Ecto neural progenitor cell (in vitro differentiated cells): ENCODE measurements at regions not wholly inside any gene's neighbourhood (a gene's known extent, or its start where the extent isn't known, plus 50 kb on each side); places are given as distances from the start of the nearest gene placed in this dataset.
"Not testable (repeated sequence)": the region's sequence is repeated elsewhere in the genome, so short reads cannot be mapped to it uniquely, and the experiment has no call there.

Source experiments
- DNase-seq: peaks from one replicate; pipeline ENCODE4 v3.0.0-alpha.2; 2018; ENCODE audit warnings: low spot score

DNA sequence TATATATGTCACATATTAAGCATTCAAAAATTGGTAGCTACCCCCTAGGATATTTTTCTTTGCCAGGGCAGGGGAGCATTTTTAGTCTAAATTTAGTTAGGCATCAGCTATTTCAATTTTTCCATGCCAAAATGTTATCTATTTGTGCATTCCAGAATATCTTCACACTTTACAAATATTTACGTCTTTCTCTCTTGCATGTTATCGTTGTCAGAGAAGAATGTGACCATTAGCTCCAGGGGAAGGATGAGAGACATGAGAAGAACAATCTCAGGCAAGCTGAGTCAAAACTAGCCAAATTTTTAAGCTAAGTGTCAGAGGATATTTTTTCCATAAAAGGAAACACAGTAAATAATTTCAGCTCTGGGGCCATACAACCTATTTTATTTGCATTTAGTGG lies 885.0 kb upstream of the EPHA5 start:
- DNase-seq, result no peak

DNA sequence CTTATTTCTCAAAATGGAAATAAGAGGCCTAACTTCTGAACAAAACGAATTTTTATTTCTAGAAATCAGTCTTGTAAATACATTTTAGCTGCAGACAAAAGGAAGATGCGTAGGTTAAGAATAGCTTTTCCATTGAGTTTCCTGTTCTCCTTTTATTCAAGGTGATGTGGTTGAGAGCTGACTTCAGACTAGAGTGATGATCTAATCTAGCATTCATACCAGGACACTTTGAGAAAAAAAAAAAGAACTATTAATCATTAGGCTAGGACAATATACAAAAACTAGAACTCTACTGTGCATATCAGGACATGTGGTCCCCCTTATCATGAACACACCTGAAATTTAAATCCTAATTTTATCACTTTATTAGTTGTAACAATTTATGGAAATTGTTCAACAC lies 884.5 kb upstream of the EPHA5 start:
- no peak for DNase-seq

DNA sequence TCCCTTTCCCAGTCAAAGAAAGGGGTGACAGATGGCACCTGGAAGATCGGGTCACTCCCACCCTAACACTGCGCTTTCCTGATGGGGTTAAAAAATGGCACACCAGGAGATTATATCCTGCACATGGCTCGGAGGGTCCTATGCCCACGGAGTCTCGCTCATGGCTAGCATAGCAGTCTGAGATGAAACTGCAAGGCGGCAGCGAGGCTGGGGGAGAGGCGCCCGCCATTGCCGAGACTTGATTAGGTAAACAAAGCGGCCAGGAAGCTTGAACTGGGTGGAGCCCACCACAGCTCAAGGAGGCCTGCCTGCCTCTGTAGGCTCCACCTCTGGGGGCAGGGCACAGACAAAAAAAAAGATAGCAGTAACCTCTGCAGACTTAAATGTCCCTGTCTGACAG lies 875.0 kb upstream of the EPHA5 start:
- DNase-seq, result not testable (repeated sequence)

- DNase-seq, result no peak
These were observed 874.0 kb upstream of the EPHA5 start for GRCh38 chr4:66544281-66544680.

DNA sequence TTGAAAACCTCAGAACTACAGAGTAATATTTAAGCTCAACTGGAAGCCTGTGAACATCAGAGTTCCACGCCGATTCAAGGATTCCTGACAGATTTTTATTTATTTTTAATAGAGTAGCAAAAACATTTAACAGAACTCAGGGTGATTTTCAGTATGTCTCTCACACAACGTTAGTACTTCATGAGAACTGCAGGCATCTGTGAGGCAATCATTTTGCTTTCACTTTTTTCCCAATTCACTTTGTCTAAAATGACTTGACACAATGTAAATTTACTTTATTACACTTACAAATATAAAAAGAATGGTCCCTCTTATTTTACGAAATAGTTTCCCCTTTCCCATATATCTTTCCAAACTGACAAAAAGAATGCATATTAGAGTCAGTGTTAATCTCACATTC lies 869.5 kb upstream of the EPHA5 start:
- DNase-seq, result no peak

- no peak for DNase-seq
These were observed 854.5 kb upstream of the EPHA5 start for GRCh38 chr4:66524781-66525180.

DNA sequence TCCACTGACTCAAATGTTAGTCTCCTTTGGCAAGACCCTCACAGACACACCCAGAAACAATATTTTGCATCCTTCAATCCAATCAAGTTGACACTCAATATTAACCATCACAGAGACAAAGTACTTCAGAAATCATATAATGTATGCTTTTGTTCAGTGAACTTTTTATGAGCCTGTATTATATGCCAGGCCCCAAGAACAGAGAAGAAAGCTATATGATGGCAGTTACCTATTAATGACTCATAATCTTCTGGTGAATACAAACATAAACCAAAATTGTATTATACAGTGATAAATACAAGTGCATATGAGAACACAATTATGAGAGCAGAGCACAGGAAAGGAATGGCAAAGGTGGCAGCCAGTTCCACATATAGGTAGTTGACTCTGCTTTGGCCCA lies 852.0 kb upstream of the EPHA5 start:
- DNase-seq, result no peak

DNA sequence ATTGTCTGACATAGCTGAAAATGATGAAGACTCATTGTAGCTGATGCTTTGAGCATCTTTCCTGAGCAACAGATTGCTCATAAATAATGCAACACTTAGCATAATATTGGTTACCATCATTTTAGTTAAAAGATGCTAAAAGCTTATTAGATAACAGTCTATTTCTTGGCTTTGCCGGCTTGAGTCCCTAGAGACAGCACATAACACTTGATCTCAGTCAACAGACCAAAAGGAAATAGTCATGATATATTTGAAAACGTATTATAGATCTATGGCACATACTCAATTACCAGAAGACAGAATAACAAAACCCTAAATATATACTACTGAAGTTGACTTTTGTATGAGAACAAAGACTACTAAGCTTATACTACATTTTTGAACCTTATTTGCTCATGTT lies 846.7 kb upstream of the EPHA5 start:
- DNase-seq, result no peak

GRCh38 chr4:66506985-66507384 lies 836.7 kb upstream of the EPHA5 start:
- no peak for DNase-seq

- no peak for DNase-seq
These were observed 831.7 kb upstream of the EPHA5 start for GRCh38 chr4:66501997-66502396.

GRCh38 chr4:66490729-66491128 lies 820.4 kb upstream of the EPHA5 start:
- DNase-seq, result no peak

DNA sequence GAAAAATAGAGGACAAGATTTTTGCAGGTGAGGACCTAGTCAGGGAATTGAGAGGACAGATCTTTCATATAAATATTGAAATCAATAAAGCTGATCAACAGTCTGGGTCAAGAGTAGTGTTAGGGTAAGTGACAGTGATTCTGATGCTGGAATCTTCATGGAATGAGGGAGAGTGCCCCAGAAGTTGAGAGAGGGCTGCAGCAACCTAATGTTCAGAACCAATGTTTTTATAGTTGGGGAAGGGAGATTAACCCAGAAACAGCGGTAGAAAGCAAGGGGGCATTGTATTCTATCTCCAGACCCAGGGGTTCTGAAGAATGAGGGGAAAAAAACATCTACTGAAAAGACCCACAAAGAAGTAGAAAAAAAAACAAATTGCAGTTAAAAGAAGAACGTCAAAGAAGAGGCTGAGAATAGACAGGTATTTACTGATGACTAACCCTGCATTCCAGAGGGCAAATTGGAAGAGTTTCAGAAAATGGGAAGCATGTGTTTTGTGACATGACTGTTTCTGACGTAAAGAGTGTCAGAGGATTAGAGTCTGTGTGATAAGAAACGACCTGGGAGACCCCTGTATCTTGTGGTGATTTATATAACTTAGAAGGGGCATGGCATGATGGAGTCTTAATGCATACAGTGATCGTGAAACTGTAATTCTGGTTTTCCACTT lies 819.6 kb upstream of the EPHA5 start:
- no peak for DNase-seq

GRCh38 chr4:66489370-66489769 lies 819.1 kb upstream of the EPHA5 start:
- DNase-seq, result no peak

DNA sequence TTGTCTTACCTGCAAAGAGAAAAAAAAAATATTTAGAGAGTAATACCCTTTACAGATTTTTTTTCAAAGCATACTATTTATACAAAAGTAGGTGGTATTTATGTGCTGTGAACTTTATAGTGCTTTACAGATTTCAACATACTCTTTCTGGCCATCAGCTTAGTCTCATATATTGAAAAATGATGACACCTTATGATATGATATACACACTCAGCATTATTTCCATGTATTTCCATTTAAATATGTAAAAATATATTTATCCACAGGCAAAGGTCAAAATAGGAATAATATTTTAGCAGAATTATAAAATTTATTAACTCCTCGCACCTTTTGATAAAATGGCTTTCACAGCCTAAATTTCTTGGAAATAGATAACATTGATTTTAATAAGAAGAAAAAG lies 815.8 kb upstream of the EPHA5 start:
- DNase-seq, result no peak

DNA sequence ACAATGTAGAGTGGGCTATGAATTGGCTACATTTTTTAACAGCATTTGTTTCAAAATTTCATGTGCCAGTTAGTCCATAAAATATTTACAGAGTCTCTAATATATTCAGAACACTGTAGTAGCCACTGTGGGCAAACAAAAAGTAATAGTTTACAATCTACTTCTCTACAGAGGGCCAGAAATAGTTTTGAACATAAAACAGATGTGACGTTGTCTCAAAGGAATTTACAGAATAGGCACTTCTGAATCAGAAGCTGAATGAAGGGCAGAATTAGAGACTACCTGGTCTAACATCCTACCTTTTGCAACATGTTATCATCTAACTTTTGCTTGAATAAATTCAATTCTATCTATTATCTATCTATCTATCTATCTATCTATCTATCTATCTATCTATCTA lies 811.9 kb upstream of the EPHA5 start:
- no peak for DNase-seq

DNA sequence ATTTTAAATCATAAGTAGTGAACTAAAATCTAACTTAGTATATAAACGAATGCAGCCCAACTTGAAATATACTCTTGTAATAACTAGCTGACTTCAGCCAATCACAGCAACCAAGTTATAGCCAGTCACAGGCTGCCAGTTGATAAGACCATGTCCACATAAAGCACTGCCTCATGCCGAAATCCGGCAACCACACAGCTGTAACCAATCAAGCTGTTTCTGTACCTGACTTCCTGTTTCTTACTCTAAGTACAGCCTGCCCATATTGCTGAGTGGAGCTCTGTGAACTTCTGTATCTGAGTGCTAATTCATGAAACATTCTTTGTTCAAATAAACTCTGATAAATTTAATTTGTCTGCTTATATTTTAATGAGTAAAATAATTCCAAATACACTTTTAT lies 805.3 kb upstream of the EPHA5 start:
- no peak for DNase-seq

DNA sequence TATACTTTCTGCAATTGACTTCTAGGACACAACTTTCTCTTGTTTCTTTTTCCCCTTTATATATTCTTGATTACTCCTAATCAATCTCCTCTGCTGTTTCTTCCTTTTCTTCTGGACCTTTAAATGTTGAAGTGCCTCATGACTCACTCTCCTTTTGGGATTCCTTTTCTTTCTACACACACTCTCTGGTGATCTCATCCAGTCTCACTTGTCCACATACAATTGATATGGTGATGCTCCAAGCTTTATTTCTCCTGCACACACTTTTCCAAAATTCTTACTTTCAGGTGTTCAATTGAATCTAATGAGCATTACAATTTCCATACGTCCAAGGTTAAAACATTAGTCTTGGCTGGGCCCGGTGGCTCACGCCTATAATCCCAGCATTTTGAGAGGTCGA lies 794.8 kb upstream of the EPHA5 start:
- no peak for DNase-seq

DNA sequence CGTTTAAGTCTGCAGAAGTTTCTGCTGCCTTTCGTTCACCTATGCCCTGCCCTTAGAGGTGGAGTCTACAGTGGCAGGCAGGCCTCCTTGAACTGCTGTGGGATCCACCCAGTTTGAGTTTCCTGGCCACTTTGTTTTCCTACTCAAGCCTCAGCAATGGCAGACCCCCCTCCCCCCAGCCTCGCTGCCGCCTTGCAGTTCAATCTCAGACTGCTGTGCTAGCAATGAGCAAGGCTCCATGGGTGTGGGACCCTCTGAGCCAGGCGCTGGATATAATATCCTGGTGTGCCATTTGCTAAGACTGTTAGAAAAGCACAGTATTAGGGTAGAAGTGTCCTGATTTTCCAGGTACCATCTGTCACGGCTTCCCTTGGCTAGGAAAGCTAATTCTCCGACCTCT lies 792.6 kb upstream of the EPHA5 start:
- DNase-seq, result not testable (repeated sequence)

DNA sequence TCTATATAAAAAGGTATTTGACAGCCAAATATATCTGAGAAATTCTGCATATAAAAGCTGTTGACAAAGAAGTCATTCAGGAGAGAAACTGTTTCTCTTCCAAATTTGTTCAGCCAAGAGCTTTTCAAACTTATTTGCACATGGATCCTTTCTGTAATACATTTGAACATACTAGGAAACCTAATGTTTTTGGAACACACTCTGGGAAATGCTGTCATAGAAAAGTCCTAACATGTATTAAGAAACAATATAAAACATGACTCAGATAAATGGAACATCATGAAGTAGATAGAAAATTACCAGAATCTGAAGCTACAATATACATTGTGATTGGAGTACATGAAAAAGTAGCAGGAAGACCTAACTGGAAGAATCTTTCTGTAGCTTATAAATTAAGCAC lies 781.5 kb upstream of the EPHA5 start:
- no peak for DNase-seq

GRCh38 chr4:66443008-66443407 lies 772.7 kb upstream of the EPHA5 start:
- DNase-seq, result no peak

DNA sequence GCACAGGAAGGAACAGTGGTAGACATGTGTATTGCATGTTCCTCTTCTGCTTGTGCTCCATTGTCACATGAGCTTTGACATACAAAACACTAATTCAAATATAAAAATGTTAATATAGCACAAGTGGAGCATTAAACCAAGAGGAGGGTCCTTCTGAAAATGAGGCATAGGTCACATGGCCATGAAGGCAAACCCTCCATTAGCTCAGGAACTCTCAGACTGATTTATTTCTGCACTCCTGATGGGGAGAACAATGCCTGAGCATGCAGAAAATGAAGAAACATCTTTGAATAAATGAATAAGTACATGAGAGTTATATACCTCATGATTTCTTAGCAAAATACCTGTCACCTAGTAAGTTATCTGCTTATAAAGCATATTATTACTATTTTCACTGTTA lies 769.2 kb upstream of the EPHA5 start:
- no peak for DNase-seq

DNA sequence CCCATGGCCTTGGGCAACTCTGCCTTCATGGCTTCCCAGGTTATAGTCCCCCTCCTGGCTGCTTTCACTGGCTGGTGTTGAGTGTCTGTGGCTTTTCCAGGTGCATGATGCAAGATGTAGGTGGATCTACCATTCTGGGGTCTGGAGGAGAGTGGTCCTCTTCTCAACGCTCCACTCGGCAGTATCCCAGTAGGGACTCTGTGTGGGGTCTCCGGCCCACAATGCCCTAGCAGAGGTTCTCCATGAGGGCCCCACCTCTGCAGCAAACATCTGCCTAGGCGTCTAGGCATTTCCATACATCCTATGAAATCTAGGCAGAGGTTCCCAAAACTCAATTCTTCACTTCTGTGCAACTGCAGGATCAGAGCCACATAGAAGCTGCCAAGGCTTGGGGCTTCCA lies 763.4 kb upstream of the EPHA5 start:
- no peak for DNase-seq

DNA sequence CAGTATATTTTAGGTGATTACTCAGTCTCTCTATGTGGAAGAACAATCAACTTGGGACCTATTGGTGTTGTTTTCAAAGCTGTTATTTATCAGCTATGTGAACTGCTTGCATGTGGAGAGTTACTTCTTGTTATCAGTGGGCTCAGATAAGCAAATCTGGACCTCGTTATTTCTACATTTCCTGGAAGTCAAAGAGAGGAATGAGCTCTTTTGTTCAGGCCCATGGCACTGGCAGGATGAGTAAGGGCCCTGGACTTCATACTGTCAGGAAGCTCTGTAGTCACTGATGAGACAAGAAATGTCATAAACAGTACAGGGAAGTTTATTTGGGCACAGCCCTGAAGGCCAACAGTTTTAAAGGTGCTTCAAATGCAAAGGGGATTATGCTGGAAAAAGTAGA lies 760.6 kb upstream of the EPHA5 start:
- DNase-seq, result no peak

GRCh38 chr4:66429276-66429675 lies 759.0 kb upstream of the EPHA5 start:
- DNase-seq, result no peak

DNA sequence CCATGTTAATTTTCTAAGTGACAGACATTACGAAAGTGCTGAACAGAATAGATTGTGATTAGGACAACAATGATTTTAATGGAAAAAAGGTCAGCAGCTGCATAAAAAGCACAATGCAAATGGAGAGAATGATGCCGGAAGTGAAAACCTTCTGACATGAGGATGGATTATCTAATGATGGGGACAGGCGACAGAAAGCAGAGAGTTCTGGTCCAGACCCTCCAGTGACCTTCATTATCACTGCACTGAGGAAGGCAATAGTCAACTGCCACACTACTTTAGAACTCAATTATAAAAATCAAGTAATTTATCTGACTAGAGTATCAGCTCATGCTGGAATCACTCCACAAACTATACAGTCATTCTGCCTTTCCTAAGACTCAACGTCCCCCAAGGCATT lies 746.1 kb upstream of the EPHA5 start:
- DNase-seq, result no peak
